CD4-positive, alpha-beta T cell treated with Interleukin-4 for 4 hours (primary cell): ENCODE measurements at regions not wholly inside any gene's neighbourhood (a gene's known extent, or its start where the extent isn't known, plus 50 kb on each side); places are given as distances from the start of the nearest gene placed in this dataset.

Experiments
- DNase-seq: peaks from one replicate; pipeline ENCODE4 v3.0.0-alpha.2; 2020

DNA sequence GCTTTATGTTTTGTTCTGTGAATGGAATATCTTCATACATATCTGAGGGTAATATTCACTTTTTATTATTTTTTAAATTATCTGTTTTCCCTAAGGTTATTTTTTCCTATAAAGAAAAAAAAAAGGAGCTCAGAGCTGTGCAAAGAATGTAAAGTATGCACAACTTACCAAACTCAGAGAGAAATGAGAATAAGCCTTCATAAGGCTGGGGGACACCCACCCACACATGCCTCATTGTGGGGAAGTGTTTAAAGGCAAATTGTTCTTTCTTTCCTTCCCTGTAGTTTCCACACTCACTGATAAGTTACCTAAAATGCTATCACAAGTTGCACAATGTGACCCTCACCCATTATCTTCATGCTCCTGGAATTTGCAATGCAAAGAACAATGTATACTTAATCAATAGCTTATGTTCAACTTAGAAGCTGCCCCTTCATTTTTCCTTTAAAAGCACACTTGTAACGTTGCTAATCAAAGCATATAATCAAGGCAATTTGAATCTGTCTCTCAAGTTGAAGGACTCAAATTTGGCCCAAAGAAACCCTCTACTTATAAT is 108.1 kb downstream of the GNAT3 start:
- DNase-seq: no peak

- DNase-seq: no peak
Observed at GRCh38 chr7:80401708-80402107, 110.2 kb downstream of the GNAT3 start.

- no peak for DNase-seq
Observed at GRCh38 chr7:80393786-80394185, 118.1 kb downstream of the GNAT3 start.

GRCh38 chr7:80392229-80393169 is 119.4 kb downstream of the GNAT3 start:
- no peak for DNase-seq

DNA sequence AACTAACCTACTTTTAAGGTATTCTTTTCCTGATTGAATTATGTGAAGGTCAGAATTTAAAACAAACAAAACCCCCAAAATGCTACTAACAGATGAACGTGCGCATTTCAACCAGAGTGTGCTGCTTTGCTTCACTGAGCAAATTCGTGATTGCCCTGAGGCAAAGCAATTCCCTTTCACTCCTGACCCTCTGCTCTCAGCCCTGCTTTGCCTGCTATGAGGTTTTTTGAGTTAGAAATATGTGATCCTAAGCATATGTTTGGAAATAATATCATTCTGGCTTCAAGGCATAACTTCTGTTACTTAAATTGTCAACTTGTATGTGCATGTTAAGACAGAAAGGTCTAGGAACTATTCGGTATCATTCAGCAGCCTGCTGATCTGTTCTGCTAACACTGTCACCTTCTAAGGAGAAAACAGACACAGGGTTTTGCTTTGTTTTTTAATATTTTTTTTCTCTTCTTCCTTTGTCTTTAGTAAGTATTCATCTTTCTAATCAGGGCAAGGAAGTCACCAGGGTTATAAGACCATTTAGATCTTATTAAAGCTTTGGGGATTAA is 124.2 kb downstream of the GNAT3 start:
- DNase-seq: no peak

- no peak for DNase-seq
Observed at GRCh38 chr7:80386686-80387085, 125.2 kb downstream of the GNAT3 start.

GRCh38 chr7:80385508-80385907 is 126.4 kb downstream of the GNAT3 start:
- DNase-seq: no peak

DNA sequence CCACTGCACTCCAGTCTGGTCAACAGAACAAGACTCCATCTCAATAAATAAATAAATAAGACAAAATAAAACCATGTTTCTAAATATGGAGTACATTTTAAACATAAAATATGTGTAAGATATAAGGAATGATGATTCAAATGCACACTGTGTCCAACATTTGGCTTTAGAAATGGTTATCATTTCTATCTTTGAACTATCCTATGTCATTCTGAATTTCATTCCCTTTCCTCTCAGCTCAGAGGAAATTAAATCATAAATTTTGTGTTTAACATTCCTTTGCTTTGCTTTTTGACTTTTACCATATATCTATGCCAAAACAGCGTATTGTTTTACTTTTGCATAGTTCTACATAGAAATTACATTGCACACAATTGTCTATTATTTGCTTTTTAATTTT is 130.9 kb downstream of the GNAT3 start:
- DNase-seq: no peak

- DNase-seq: no peak
Observed at GRCh38 chr7:80379034-80379982, 132.6 kb downstream of the GNAT3 start.

DNA sequence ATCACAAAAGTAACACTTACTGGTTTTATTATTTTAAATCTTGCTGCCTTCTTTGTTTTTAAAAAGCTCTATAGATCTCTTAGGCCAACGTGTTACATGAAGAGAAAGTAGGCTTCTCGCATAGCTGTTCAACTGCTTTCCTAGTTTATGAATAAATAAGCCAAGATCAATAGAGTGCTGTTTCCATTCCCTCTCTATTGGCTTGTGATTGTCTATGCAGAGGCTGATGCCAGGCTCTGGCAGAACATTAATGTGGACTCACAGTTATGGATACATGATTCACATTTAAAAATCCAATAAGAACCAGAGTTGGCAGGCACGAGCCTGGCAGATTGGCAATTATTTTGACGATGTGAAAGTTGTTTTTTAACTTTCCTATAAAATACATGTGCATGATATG is 137.5 kb downstream of the GNAT3 start:
- DNase-seq: no peak

DNA sequence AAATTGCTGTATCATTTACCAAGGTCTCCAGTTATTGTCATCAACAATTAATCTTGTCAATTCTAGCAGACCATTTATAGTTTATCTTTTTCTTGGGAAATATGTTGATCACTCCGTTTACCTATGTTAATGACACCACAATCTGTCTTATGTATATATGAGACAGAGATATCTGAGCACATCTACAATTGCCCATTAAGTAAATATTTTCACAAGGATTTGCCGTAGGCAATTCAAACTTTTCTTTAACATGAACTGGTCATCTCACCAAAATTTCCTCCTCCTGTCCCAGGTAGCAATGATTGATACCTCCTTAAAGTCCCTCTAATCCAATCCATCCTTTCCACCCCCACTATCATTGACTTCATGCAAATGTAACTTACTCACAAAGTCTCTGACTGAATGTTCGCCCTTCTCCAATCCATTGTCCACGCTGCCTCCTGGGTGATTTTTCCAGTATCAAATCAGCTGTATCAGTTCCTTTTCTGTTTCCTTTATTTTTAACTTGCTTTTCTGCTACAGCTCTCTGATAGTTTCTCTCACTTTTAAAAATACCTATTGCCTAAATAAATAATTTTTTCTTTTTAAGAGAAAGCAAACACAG is 138.3 kb downstream of the GNAT3 start:
- no peak for DNase-seq

GRCh38 chr7:80372415-80372814 is 139.4 kb downstream of the GNAT3 start:
- no peak for DNase-seq

DNA sequence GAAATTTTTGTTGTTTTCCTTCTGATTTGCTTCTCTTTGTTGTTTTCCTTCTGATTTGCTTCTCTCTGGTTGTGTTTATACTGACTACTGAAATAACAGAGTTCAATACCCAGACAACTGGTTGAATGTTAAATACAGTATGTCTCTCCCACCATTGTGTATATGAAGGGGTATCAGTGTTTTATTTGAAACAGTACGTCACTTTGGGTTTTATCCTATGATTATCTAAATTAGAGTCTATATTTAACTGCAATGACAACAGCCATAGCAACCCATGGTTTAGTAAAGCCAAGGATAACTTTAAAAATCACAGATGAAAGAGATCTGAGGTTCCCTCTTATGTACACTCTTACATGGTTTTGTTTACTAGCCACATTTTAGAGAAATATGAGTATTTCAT is 141.3 kb downstream of the GNAT3 start:
- DNase-seq: no peak

GRCh38 chr7:80369321-80369720 is 142.5 kb downstream of the GNAT3 start:
- DNase-seq: no peak

DNA sequence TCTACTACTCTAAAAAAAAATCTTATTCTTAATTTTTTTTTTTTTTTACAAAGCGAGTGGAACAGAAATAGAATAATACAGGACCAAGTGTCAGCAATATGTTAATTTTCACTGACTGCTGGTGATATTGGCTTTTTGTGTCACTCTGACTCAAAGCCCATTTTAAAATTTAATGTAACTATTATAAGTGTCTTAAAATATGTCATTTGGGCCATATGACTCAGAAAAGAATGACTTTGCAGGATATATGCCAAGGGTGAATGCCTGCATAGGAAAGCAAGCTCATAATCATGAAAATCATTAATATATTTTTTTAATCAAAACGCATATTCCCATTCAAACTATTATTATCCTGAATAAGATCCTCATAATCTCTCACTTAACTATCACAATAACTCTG is 149.2 kb downstream of the GNAT3 start:
- no peak for DNase-seq

GRCh38 chr7:80362010-80362618 is 149.8 kb downstream of the GNAT3 start:
- DNase-seq: no peak

- no peak for DNase-seq
Observed at GRCh38 chr7:80359476-80359875, 152.4 kb downstream of the GNAT3 start.

- DNase-seq: no peak
Observed at GRCh38 chr7:80359029-80359428, 152.8 kb downstream of the GNAT3 start.

DNA sequence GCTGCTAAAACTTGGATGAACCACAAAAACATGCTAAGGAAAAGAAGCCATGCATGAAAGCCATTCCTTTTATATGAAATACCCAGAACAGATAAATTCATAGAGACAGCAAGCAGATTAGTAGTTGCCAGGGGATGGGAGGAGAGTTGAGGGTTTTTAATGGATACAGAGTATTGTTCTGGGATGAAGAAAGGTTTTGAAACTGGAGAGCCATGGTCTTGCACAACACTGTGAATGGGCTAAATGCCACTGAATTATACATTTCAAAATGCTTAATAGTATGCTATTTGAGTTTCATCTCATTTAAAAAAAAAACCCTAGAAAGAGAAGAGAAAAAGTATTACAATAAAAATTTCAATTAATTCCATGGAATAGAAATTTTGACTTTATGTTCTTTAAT is 154.3 kb downstream of the GNAT3 start:
- DNase-seq: no peak

DNA sequence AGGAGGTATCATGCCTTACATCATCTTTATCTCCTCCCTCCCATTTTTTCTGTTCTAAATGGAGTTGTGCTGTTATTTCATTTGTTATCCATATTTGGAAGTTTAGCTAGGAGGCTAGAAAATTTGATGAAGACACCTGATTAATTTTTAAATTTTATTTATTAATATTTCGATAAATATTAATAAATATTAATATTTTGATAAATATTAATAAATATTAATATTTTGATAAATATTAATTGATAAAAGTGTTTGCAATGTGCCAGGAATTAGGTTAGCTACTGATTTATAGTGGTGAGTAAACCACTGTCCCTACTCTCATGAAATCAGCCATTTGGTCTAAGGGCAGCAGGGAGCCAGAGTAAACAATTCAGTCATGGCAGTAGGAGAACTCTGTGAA is 161.4 kb downstream of the GNAT3 start:
- DNase-seq: no peak

- no peak for DNase-seq
Observed at GRCh38 chr7:80348223-80348622, 163.6 kb downstream of the GNAT3 start.

DNA sequence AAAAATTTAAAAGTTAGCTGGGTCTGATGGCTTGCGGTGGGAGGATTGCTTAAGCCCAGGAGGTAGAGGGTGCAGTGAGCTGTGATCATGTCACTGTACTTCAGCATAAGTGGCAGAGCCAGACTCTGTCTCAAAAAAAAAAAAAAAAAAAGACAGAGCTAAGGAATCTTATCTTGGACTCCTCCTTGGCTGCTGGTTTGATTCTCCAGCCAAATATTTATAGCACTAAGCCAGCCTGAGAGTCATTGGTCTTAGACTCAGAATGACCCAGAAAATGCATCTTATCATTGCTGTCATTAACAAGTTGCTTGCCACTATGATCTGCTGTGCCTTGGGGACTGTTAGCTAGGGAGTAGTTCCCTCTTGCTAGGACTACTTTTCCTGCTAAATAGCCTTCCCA is 164.7 kb downstream of the GNAT3 start:
- no peak for DNase-seq
